ENCODE measurements at regions not wholly inside any gene's neighbourhood (a gene's known extent, or its start where the extent isn't known, plus 50 kb on each side); places are given as distances from the start of the nearest gene placed in this dataset.

- no peak for ATAC-seq
These were observed 183.6 kb upstream of the PRDM1 start for GRCh38 chr6:105902401-105903031.

- no peak for ATAC-seq
These were observed 184.6 kb upstream of the PRDM1 start for GRCh38 chr6:105901583-105901982.

GRCh38 chr6:105900125-105900937, 185.8 kb upstream of the PRDM1 start:
- no peak for ATAC-seq

GRCh38 chr6:105898286-105898685, 187.8 kb upstream of the PRDM1 start:
- no peak for ATAC-seq

GRCh38 chr6:105897131-105897530, 189.0 kb upstream of the PRDM1 start:
- ATAC-seq = no peak

DNA sequence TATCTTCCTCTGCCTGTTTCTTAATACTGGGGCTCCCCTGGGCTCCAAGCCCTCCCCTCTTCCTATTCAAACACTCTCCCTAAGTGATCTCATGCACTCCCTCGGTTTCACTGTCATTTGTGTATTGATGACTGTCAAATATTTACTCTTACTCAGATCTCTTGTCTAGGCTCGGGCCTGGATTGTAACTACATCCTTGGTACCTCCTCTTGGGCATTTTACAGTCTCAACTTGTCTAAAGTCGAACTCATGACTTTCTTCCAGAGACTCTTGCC, 189.4 kb upstream of the PRDM1 start:
- no peak for ATAC-seq

GRCh38 chr6:105896052-105896820, 189.9 kb upstream of the PRDM1 start:
- ATAC-seq = no peak

DNA sequence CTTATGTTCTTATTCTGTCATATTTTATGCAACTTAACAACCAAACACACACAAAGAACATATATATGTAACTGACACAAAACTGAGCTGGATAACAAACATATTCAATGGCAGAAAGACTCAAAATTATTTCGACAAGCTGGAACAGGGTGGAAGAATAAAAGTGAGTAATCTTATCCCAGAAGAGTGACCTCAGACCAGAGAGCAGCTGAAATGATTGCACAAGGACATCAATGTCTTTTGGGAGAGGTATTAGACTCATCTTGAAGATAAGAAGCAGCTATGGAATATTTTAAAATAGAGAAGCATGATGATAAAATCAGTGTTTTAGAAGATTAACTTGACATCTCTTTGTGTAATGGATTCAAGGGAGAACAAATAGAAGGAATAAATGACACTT, 191.6 kb upstream of the PRDM1 start:
- no peak for ATAC-seq

DNA sequence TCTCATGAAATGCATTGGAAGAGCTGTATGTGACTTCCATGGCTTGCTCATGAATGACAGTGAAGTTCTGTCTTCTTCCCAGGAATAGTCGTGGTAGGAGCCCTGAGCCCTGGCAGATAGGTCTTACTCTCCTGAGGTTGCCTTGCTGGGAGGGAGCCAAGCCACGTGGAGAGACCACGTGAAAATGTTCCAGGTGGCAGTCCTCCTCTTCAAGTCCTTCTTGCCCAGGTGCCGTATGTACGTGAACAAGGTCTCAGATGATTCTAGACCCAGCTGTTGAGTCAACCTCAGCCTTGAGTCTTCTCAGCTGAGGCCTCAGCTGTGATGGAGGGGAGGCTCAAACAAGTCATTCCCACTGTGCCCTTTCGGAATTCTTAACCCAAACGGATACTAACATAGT, 192.4 kb upstream of the PRDM1 start:
- ATAC-seq = no peak

GRCh38 chr6:105892577-105893262, 193.4 kb upstream of the PRDM1 start:
- peak; percentile 48 for ATAC-seq

GRCh38 chr6:105890521-105891244, 195.5 kb upstream of the PRDM1 start:
- ATAC-seq = peak; percentile 80

DNA sequence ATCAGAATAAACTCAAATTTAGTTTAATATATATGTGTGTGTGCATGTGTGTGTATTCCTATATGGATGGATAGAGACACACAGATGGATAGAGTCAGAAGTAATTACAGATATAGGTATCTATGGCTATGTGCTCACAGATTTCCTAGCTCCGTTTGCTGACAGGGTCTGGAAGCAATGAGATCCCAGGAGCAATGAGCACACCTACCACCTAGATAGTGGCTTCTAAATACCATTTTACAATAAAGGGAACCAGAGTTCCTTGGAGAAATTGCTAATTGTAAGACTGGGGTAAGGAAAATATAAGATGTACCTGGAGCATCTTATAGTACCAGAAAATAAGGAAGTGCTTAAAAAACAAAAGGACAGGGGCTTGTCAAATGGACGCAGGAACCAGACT, 196.2 kb upstream of the PRDM1 start:
- no peak for ATAC-seq

GRCh38 chr6:105886814-105887544, 199.2 kb upstream of the PRDM1 start:
- ATAC-seq = no peak

- no peak for ATAC-seq
These were observed 199.9 kb upstream of the PRDM1 start for GRCh38 chr6:105886066-105886813.

DNA sequence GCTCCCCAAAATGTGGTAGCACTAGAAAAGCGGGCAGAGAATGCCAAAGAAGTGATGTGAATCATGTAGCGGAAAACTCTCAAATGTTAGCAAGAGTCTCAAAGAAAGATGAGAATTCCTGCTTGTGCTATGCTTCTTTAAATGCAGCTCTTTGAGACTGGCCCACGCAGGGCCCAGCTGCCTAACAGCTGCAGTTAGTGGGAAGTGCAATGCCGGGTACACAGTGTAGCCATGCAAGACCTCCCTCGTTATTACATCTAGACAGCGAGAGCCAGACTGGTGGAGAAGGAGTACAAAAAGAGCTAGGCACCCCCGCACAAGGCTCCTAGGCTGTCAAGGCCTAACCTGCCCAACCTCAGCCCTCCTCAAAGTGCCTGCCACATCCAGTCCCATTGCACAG, 201.7 kb upstream of the PRDM1 start:
- ATAC-seq = peak; percentile 23

GRCh38 chr6:105884011-105884410, 202.1 kb upstream of the PRDM1 start:
- ATAC-seq = no peak

GRCh38 chr6:105882828-105883227, 203.3 kb upstream of the PRDM1 start:
- no peak for ATAC-seq

GRCh38 chr6:105882121-105882803, 203.9 kb upstream of the PRDM1 start:
- ATAC-seq = no peak

DNA sequence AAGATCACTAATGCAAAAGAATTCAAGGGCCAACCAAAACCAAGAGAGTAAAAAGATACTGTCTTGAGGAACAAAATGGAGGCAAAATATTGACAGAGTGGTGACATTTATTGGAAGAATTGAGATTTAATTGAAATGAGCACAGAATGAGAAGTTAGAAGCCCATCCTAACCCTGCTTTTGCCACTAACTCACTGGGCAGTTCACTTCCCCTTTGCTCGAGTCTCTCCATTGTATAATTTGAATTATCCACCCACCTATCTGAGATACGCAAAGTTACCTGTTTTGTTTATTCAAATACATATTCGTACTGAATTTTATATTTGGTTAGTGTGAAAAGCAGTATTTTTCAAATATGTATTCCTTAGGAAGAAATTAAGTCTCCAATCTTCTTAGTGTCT, 204.5 kb upstream of the PRDM1 start:
- no peak for ATAC-seq

DNA sequence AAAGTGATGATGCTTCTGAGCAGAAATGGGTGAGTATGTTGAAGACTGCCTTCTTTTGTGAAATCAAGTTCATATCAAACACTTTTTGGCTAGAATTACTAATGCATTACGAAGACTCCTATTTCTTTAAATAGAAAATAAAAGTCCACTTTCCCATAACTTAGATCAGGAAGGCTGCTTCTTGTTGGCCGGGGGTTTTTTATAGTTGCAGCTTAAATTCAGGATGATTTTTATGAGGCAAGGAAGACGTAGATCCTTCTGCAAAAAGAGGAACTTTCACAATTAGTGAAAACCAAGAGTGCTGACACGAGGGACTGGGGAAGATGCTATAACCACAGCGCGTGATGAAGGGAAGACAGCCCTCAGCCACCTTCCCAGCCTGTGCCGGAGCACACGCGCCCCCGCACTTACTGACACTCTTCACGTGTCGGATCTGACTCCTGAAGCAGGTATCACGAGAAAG, 206.1 kb upstream of the PRDM1 start:
- ATAC-seq = no peak

Data from esophagus mucosa (tissue), 1 donor.